Retinal pigment epithelial cell (primary cell): ENCODE measurements at regions not wholly inside any gene's neighbourhood (a gene's known extent, or its start where the extent isn't known, plus 50 kb on each side); places are given as distances from the start of the nearest gene placed in this dataset.

Source experiments
- DNase-seq: peaks from one replicate; pipeline ENCODE4 v3.0.0-alpha.2; 2010; ENCODE audit warnings: low read depth
- H3K4me3 ChIP-seq: 2 replicates; pipeline ENCODE4 v1.5.1; 2011; ENCODE audit warnings: mild to moderate bottlenecking, low read length, control low read depth, moderate library complexity
- TF ChIP-seq, protein P1 (sequence below): conservative IDR thresholded peaks from 2 replicates; pipeline ENCODE4 v1.5.1; 2011; ENCODE audit warnings: low read depth, low read length, control low read depth, inconsistent platforms

DNA sequence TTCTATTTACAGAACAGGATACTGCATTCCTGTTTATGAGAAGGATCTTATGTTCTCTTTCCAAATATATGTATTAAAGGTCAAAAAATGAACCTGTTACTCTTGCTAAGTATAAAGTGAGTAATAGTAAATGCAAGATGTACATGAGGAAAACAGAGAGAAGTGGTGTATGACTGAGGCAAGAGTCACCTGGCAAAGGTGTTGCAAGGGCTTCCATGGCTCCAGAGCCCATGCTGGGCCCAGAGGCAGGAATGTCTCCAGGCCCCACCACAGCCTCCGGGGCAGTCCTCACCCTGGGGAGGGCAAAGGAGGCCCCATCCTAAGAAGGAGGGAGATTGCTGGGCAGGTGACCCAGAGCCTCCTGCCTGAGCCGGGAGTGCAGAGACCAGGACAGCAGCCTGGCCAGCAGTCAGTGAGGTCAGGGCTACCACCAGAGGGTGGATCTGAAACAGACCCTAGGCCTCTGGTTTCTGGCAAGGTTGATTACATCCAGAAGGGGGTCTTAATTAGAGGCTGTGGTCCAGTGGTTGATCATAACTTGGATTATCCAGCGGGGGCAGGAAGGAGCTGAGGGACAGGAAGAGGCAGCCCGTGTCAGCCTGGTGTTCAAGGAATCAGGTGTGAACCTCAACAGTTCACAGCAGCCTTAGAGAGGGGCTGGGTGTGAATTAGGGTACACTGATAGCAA is 57.3 kb upstream of the CPLX2 start:
- no peak overlapping the region for H3K4me3 ChIP-seq
- TF ChIP-seq, protein P1, sequence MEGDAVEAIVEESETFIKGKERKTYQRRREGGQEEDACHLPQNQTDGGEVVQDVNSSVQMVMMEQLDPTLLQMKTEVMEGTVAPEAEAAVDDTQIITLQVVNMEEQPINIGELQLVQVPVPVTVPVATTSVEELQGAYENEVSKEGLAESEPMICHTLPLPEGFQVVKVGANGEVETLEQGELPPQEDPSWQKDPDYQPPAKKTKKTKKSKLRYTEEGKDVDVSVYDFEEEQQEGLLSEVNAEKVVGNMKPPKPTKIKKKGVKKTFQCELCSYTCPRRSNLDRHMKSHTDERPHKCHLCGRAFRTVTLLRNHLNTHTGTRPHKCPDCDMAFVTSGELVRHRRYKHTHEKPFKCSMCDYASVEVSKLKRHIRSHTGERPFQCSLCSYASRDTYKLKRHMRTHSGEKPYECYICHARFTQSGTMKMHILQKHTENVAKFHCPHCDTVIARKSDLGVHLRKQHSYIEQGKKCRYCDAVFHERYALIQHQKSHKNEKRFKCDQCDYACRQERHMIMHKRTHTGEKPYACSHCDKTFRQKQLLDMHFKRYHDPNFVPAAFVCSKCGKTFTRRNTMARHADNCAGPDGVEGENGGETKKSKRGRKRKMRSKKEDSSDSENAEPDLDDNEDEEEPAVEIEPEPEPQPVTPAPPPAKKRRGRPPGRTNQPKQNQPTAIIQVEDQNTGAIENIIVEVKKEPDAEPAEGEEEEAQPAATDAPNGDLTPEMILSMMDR: no peak
- no peak for DNase-seq

DNA sequence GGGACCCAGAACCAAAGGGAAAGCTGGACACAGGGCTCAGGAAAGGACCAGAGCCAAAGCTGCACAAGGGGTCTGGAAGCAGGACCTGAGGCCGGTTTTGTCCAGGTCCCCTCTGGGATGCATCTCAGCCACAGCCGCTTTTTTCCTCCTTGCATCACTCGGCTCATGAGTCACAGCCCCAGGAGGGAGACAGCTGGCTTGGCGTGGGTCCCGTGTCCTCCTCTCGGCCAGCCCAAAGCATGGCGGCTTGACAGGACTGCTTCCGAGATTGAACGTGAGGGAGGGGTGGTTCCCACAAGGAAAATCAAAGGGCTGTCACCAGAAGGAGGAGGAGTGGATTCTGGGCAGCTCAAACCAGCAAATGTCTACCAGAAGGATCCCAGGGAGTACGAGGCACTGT is 56.7 kb upstream of the CPLX2 start:
- no peak overlapping the region for H3K4me3 ChIP-seq
- DNase-seq: no peak
- TF ChIP-seq, protein P1: no peak

- H3K4me3 ChIP-seq: no peak overlapping the region
- TF ChIP-seq, protein P1: no peak
- no peak for DNase-seq
Measured at GRCh38 chr5:175815126-175815913, 56.1 kb upstream of the CPLX2 start.

DNA sequence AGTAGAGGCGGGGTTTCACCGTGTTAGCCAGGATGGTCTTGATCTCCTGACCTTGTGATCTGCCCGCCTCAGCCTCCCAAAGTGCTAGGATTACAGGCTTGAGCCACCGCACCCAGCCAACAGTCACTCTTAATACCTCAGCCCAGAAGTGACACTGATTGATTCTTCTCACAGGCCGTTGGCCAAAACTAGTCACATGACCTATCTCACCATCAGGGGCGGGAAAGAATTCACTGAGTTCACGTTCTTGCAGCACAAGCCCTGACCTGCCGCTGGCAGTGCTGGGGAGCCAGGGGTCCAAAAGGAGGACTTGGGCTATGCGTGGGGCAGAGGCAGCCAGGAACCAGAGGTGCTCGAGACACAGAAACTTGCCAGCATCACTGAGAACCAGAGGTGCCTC is 55.0 kb upstream of the CPLX2 start:
- H3K4me3 ChIP-seq: no peak overlapping the region
- no peak for DNase-seq
- TF ChIP-seq, protein P1: no peak

GRCh38 chr5:175819090-175819425 is 52.3 kb upstream of the CPLX2 start:
- H3K4me3 ChIP-seq: no peak overlapping the region
- DNase-seq: no peak
- TF ChIP-seq, protein P1: no peak

GRCh38 chr5:175820230-175820629 is 51.1 kb upstream of the CPLX2 start:
- no peak overlapping the region for H3K4me3 ChIP-seq
- DNase-seq: no peak
- TF ChIP-seq, protein P1: no peak
